Heart left ventricle (tissue), 16 donors: ENCODE measurements at regions not wholly inside any gene's neighbourhood (a gene's known extent, or its start where the extent isn't known, plus 50 kb on each side); places are given as distances from the start of the nearest gene placed in this dataset.

Experiments
- ATAC-seq, 4 donors: fragments of 200-7000 bp; cut with Tn5 transposase; one replicate each; pipeline ENCODE4 v1.9.1; 2020 to 2022; ENCODE audit warnings: moderate library complexity in 4 of 4, mild to moderate bottlenecking in 3 of 4, moderate number of reproducible peaks in 1 of 4
- DNase-seq, 5 donors: peaks; one replicate each; pipeline ENCODE4 v3.0.0-alpha.2; 2020
- H3K27ac ChIP-seq, 12 donors: fragments of 200-600 bp; sonication (generic) in 4 of 12; one replicate each; pipeline versions ENCODE4 v1.5.0 to v1.8.0; 2016 to 2022; ENCODE audit warnings: mild to moderate bottlenecking in 2 of 12
- H3K27me3 ChIP-seq, 9 donors: fragments of 200-600 bp; sonication (generic) in 2 of 9; one replicate each; pipeline versions ENCODE4 v1.5.1 to v1.8.0; 2016 to 2022; ENCODE audit warnings: mild to moderate bottlenecking in 3 of 9
- H3K36me3 ChIP-seq, 9 donors: fragments of 200-600 bp; sonication (generic) in 2 of 9; one replicate each; pipeline versions ENCODE4 v1.5.0 to v1.8.0; 2018 to 2022; ENCODE audit warnings: mild to moderate bottlenecking in 2 of 9
- H3K4me1 ChIP-seq, 12 donors: fragments of 200-600 bp; sonication (generic) in 4 of 12; one replicate each; pipeline versions ENCODE4 v1.5.0 to v1.8.0; 2016 to 2022; ENCODE audit warnings: mild to moderate bottlenecking in 3 of 12
- H3K4me3 ChIP-seq, 12 donors: fragments of 200-600 bp; sonication (generic) in 4 of 12; one replicate each; pipeline versions ENCODE4 v1.5.0 to v1.8.0; 2017 to 2022; ENCODE audit warnings: mild to moderate bottlenecking in 9 of 12, moderate library complexity in 4 of 12
- H3K9me3 ChIP-seq, 12 donors: fragments of 200-600 bp; sonication (generic) in 4 of 12; one replicate each; pipeline versions ENCODE4 v1.5.0 to v1.8.0; 2016 to 2022; ENCODE audit warnings: mild to moderate bottlenecking in 1 of 12
- CTCF ChIP-seq, 12 donors: fragments of 200-600 bp; sonication (generic) in 4 of 12; IDR thresholded peaks; one replicate each; pipeline versions ENCODE4 v1.5.0 to v1.8.0; 2018 to 2022; ENCODE audit warnings: antibody characterized with exemption in 12 of 12, mild to moderate bottlenecking in 5 of 12
- POLR2A ChIP-seq, 2 donors: fragments of 450-650 bp; IDR thresholded peaks; one replicate each; pipeline ENCODE4 v1.6.1; 2017; ENCODE audit warnings: antibody characterized with exemption in 2 of 2, mild to moderate bottlenecking in 2 of 2, moderate library complexity in 2 of 2
- WGBS, 4 donors: extraction: QIAGEN DNeasy Blood & Tissue Kit in 2 of 4; methylation state at CpG; one replicate each; pipeline versions ENCODE4 v1.1.5 to v1.1.7; 2013 to 2018; 5-methylcytosine and 5-hydroxymethylcytosine counted together
- intact Hi-C, 10 donors: fragments of 100-400 bp; cut with DNase I; formaldehyde crosslinking; loops; one replicate each; pipeline versions ENCODE4 v1.11.1 to v1.14.2; 2022
- donor health status: ischemic (EF 13 %, LVEDD 7.1; RV severe dilation, severe dysfunction).
- donor health status: healthy with polysubstance abuse.
- donor health status: DM: no; HTN: yes; CAD: no.
- donor health status: DM: no; HTN: no; CAD: no.
- donor health status: ischemic (EF 25% LVEDD 6.9; RV normal size, moderate dysfunction).
- donor health status: ischemic (EF 25% LVEDD 5.7; RV mildly dilated, moderate dysfunction).
- donor health status: healthy.
- donor health status: DM: yes; HTN: yes; CAD: no.
- donor health status: ischemic (EF 35%, LVEDD 5.7; RV mildly dilated, moderate dysfunction).
- donor health status: nonischemic (EF 11% LVEDD 7.7; RV severe dilation, severe dysfunction).
- donor health status: DM: yes; HTN: yes; CAD: no.
- donor health status: PGD.
- donor health status: ischemic (EF 29% LVEDD 5.4; RV normal size, mild dysfunction).
- donor health status: nonischemic (EF 23%, LVEDD 6.1; RV moderate dilation, normal function).

DNA sequence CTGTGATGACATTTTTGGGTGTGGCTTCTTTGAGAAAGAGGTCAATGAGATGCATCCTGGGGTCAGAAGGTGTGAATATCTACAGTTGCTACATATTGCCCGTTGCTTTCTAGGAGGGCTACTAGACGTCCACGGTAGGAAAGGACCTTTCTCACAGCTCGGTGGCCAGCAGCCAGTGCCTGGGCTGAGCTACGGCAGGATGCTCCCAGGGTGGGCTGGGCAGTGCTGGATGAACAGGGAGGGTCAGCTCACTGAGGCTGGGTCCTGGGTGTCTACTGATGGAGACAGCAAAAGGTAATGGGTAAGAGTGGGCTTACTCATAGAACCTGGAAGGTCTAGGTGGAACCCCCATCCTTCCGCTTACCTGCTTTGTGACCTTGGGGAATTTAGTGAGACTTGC lies 188.3 kb upstream of the WSCD1 start:
- ATAC-seq (no peak), DNase-seq (no peak)
- no peak overlapping the region for H3K4me3 ChIP-seq
- peaks cover 0 to 9% (median 0%) of the 10 kb centered on the region in 12 donors for H3K4me1 ChIP-seq
- H3K27ac ChIP-seq: no peak overlapping the region
- intact Hi-C loops: no loop called here
- no peaks in the 10 kb centered on the region for H3K9me3 ChIP-seq
- TF ChIP-seq POLR2A (IDR thresholded peaks at IDR 0.05): no peak
- TF ChIP-seq CTCF (IDR thresholded peaks at IDR 0.05): no peak
- 68 to 83% (median 72%) methylated on average over 6 of the region's 6 CpGs for WGBS, 4 donors
- H3K36me3 ChIP-seq: no peaks in the 10 kb centered on the region
- peaks cover 0 to 3% (median 0%) of the 10 kb centered on the region in 9 donors for H3K27me3 ChIP-seq

DNA sequence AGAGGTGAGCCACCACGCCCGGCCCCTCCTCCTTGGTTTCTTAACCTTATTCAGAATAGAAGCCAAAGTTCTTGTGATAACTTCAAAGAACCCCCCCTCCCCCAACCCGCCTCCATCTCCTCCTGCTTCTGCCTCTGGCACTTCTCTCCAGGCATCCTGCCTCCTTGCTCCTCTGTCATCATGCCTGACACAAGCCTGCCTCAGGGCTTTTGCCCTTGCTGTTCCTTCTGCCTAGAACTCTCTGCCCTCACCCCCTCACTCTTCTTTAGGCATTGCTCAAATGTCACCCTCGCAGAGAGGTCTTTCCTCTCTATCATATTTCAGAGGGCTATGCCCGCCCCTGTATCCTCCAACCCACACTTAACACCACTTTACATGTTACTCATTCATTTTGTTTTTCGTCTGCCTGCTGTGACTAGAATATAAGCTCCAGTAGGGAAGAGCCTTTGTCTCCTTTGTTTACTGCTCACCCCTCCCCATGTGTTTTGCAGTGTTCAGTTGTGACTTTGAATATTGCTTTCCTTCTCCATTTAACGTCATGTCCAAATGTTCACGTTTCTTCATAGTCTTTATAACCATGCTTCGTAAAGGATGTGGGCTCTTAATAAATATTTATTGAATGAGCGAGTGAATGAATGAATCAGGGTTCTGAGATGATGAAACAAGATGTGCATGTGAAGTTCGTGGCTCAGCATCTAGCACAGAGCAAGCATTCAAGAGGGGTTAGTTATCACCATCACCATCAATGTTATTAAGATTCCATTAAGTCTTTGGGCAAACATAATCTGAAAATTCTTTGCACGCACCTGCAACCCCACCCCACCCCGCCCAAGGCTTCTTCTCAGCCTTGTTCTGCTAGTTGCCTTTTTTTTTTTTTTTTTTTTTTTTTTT lies 186.2 kb upstream of the WSCD1 start:
- H3K36me3 ChIP-seq: no peaks in the 10 kb centered on the region
- H3K27me3 ChIP-seq: peaks cover 0 to 3% (median 0%) of the 10 kb centered on the region in 9 donors
- 78 to 81% (median 80%) methylated on average over 13 of the region's 13 CpGs for whole genome bisulfite sequencing, 4 donors
- intact Hi-C loops: no loop called here
- H3K27ac ChIP-seq: no peak overlapping the region
- no peaks in the 10 kb centered on the region for H3K9me3 ChIP-seq
- TF ChIP-seq POLR2A (IDR thresholded peaks at IDR 0.05) (no peak), CTCF (IDR thresholded peaks at IDR 0.05) (no peak)
- no peaks in the 10 kb centered on the region for H3K4me1 ChIP-seq
- H3K4me3 ChIP-seq: no peak overlapping the region
- DNase-seq (no peak), ATAC-seq (no peak)

- TF ChIP-seq CTCF (IDR thresholded peaks at IDR 0.05): no peak
- TF ChIP-seq POLR2A (IDR thresholded peaks at IDR 0.05): no peak
- no peak for DNase-seq
- H3K4me1 ChIP-seq: no peaks in the 10 kb centered on the region
These were observed 184.8 kb upstream of the WSCD1 start for GRCh38 chr17:5885336-5885735.

GRCh38 chr17:5888811-5889210 lies 181.4 kb upstream of the WSCD1 start:
- no peak for TF ChIP-seq CTCF (IDR thresholded peaks at IDR 0.05)
- TF ChIP-seq POLR2A (IDR thresholded peaks at IDR 0.05): no peak
- DNase-seq (no peak), ATAC-seq (no peak)
- Histone ChIP-seq H3K27ac (no peak overlapping the region), H3K36me3 (no peaks in the 10 kb centered on the region), H3K4me1 (no peaks in the 10 kb centered on the region), H3K4me3 (no peak overlapping the region), H3K27me3 (peaks cover 0 to 18% (median 4%) of the 10 kb centered on the region in 9 donors), H3K9me3 (peaks cover 0 to 11% (median 0%) of the 10 kb centered on the region in 12 donors)
- 56 to 62% (median 58%) methylated on average over 2 of the region's 2 CpGs for WGBS, 4 donors
- intact Hi-C loops: no loop called here

More at GRCh38 chr17:5885336-5885735, 184.8 kb upstream of the WSCD1 start:
- Histone ChIP-seq H3K4me3 (no peak overlapping the region), H3K27me3 (peaks cover 0 to 2% (median 0%) of the 10 kb centered on the region in 9 donors), H3K9me3 (peaks cover 0 to 6% (median 0%) of the 10 kb centered on the region in 12 donors), H3K27ac (no peak overlapping the region), H3K36me3 (no peaks in the 10 kb centered on the region)
- intact Hi-C loops: no loop called here
- ATAC-seq: no peak
- 82 to 92% (median 88%) methylated on average over 3 to 4 of the region's 4 CpGs for WGBS, 4 donors
